Mesodermal cell (in vitro differentiated cells): ENCODE measurements at regions not wholly inside any gene's neighbourhood (a gene's known extent, or its start where the extent isn't known, plus 50 kb on each side); places are given as distances from the start of the nearest gene placed in this dataset.
"Not testable (repeated sequence)": the region's sequence is repeated elsewhere in the genome, so short reads cannot be mapped to it uniquely, and the experiment has no call there.

Experiments used
- H3K27ac ChIP-seq: 2 replicates; pipeline ENCODE4 v1.7.0; 2013; ENCODE audit warnings: mild to moderate bottlenecking, low read depth, low read length, moderate library complexity; ENCODE audit not compliant: severe bottlenecking
- H3K36me3 ChIP-seq: 2 replicates; pipeline ENCODE4 v1.7.1; 2013; ENCODE audit warnings: mild to moderate bottlenecking, low read length, moderate library complexity; ENCODE audit not compliant: control insufficient read depth, insufficient read depth
- H3K4me1 ChIP-seq: one replicate; pipeline ENCODE4 v1.7.1; 2013; ENCODE audit warnings: mild to moderate bottlenecking, low read length; ENCODE audit not compliant: insufficient read depth, control insufficient read depth, poor library complexity, severe bottlenecking
- H3K4me3 ChIP-seq: 2 replicates; pipeline ENCODE4 v1.7.0; 2013; ENCODE audit warnings: low read length, control low read depth, mild to moderate bottlenecking; ENCODE audit not compliant: insufficient read depth, poor library complexity, severe bottlenecking; ENCODE audit errors: extremely low read depth
- H3K9me3 ChIP-seq: 2 replicates; pipeline ENCODE4 v1.7.1; 2013; ENCODE audit warnings: mild to moderate bottlenecking, low read length, moderate library complexity; ENCODE audit not compliant: control insufficient read depth
- WGBS, 2 experiments: methylation state at CpG; one replicate each; pipeline ENCODE4 v1.1.5; 2013; ENCODE audit warnings: missing lambda C conversion rate in 2 of 2; ENCODE audit not compliant: insufficient coverage in 2 of 2; 5-methylcytosine and 5-hydroxymethylcytosine counted together

GRCh38 chr21:43284238-43284637 lies 115.4 kb downstream of the CRYAA start:
- H3K4me3 ChIP-seq = no peak overlapping the region

DNA sequence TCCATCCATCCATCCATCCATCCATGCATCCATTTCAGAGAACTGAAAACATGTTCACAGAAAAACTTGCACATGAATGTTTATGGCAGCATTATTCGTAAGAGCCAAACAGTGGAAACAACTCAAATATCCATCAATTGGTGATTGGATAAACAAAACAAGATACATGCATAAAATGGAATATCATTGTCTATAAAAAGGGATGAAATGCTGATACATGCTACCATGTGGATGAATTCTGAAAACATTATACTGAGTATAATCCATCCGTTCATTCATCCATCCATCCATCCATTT lies 115.1 kb downstream of the CRYAA start:
- H3K27ac ChIP-seq, H3K9me3 ChIP-seq, H3K4me1 ChIP-seq, H3K36me3 ChIP-seq, H3K4me3 ChIP-seq: not testable (repeated sequence)
- 100% methylated on average over 1 of the region's 2 CpGs; no CpG with 5 or more reads in 1 of the 2 experiments for WGBS, 2 experiments

More at GRCh38 chr21:43284238-43284637, 115.4 kb downstream of the CRYAA start:
- no peaks in the 10 kb centered on the region for H3K36me3 ChIP-seq
- H3K9me3 ChIP-seq = peaks cover 2% of the 10 kb centered on the region
- H3K4me1 ChIP-seq = peaks cover 8% of the 10 kb centered on the region
- H3K27ac ChIP-seq = no peak overlapping the region
- WGBS, 2 experiments = 89 to 92% methylated on average over 1 of the region's 1 CpG

- H3K36me3 ChIP-seq = no peaks in the 10 kb centered on the region
- H3K27ac ChIP-seq = no peak overlapping the region
- WGBS, 2 experiments = 81 to 87% methylated on average over 4 of the region's 5 CpGs
- H3K4me3 ChIP-seq = no peak overlapping the region
- H3K4me1 ChIP-seq = peaks cover 8% of the 10 kb centered on the region
- H3K9me3 ChIP-seq = no peaks in the 10 kb centered on the region
Measured at GRCh38 chr21:43283136-43283924, 114.5 kb downstream of the CRYAA start.

GRCh38 chr21:43282358-43283120 lies 113.7 kb downstream of the CRYAA start:
- Histone ChIP-seq H3K27ac (no peak overlapping the region), H3K4me1 (peaks cover 8% of the 10 kb centered on the region), H3K4me3 (no peak overlapping the region), H3K9me3 (no peaks in the 10 kb centered on the region), H3K36me3 (no peaks in the 10 kb centered on the region)
- 90 to 94% methylated on average over 21 of the region's 23 CpGs for WGBS, 2 experiments

DNA sequence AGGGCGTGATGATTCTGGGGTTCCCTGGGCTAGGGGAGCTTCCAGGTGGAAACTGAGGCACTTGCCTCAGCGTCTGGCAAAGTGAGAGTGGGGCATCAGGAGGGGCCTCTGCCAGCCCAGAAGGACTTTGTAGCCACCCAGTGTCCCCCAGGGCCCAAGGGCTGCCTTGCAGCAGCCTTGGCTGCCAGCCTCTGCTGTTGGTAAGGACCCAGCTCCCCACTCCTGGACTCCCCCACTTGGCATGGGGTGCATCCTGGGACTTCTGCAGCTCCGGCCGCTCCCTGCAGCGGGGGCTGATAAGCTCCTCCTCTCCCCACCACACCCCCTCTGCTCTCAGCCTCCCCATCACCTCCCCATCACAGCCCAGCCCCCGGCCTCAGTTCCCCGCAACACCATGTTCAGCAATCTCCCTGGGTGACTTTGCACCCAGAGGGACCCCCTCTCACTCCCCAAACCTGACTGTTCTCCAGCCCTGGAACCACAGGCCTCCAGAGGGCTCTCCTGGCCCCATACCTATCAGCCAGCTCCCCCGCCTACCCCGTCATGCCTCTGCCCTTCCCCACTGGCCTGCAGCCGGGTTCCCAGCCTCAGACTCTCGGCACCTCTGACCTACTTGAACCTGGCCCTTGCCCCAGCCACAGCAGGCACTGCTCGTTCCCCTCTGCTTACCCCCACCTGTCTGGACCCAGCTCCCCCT lies 113.0 kb downstream of the CRYAA start:
- no peak overlapping the region for H3K27ac ChIP-seq
- H3K4me1 ChIP-seq = peaks cover 2% of the 10 kb centered on the region
- no peak overlapping the region for H3K4me3 ChIP-seq
- 79 to 84% methylated on average over 9 to 11 of the region's 12 CpGs for WGBS, 2 experiments
- no peaks in the 10 kb centered on the region for H3K9me3 ChIP-seq
- H3K36me3 ChIP-seq = no peaks in the 10 kb centered on the region

DNA sequence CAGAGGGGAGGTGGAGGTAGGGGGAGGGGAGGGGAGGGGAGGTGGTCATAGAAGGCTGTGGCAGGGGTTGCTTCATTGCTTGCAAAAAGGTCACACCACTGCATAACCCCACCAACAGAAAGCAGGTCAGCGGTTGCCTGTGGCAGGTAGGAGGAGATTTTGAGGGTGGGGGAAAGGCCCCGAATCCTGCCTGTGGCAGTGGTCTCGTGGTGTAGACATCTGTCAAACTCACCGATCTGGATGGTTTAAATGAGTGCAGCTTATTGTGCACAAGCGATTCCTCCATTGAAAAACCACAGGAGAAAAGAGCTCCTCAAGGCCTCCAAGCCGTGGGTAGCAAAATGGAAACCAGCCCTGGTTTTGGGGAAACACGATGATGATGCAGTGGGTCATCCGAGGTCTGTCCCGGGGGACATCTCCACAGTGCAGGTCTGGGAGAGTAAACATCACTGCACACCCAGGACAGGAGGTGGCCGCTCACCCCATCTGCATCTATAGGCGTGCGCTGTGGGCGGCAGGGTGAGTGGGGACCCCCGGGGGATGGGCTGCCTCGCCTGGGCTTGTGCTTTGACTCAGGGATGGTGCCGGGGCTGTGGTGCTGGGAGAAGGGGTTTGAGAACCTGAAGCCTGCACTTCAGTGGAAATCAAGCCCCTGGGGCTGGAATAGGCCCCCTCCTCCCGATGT lies 112.3 kb downstream of the CRYAA start:
- H3K4me3 ChIP-seq = no peak overlapping the region
- no peaks in the 10 kb centered on the region for H3K9me3 ChIP-seq
- no peaks in the 10 kb centered on the region for H3K36me3 ChIP-seq
- H3K27ac ChIP-seq = no peak overlapping the region
- H3K4me1 ChIP-seq = no peaks in the 10 kb centered on the region
- 82 to 84% methylated on average over 13 to 16 of the region's 17 CpGs for WGBS, 2 experiments

DNA sequence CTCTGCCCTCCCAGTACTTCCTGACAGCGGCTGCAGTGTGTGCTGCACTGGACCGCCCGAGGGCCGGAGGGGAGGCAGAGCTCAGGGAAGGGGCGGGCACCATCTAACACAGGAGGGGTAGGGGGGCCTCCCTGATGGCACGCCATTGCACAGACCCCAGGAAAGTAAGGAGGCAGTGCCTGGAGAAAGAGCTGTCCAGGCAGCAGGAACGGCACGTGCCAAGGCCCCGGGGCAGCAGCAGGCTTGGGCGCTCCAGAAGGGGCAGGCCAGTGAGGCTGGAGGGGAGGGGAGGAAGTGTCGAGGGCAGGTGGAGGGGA lies 110.7 kb downstream of the CRYAA start:
- Histone ChIP-seq H3K4me1 (no peaks in the 10 kb centered on the region), H3K4me3 (no peak overlapping the region), H3K27ac (no peak overlapping the region), H3K9me3 (no peaks in the 10 kb centered on the region), H3K36me3 (no peaks in the 10 kb centered on the region)
- 94% methylated on average over 5 to 8 of the region's 11 CpGs for WGBS, 2 experiments

DNA sequence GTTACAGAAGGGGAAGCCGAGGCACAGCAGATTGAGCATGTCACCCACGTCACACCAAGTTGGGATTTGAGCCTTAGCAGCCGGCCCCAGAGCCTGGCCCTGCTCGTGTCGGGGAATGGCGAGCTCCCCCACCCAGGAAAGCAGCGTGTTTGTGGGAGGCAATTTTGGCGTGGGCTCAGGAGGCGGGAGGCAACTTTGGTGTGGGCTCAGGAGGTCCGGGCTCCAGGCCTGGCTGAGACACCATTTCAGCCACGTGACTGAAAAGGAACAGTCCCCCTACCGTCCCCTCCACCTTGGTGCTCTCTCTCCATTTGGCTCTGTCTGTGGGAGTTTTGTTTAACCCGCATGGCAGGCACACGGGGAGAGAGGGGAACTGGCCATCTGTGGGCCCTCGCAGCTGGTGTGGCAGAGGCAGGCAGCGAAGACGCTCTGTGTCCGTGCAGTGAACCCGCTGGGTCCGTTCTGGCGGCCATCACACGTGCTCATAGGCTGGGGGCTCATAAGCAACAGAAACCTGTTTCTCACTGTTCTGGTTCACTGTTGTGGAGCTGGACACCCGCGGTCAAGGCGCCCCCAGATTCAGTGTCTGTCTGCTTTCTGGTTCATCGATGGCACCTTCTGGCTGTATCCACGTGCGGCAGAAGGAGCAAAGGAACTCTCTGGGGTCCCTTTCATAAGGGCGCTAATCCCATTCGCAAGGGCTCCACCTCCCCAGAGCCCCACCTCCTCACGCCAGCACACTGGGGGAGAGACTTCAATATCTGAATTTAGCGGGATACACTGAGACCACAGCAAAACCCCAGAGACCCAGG lies 110.2 kb downstream of the CRYAA start:
- WGBS, 2 experiments = 86 to 89% methylated on average over 25 to 26 of the region's 32 CpGs
- Histone ChIP-seq H3K4me3 (no peak overlapping the region), H3K27ac (no peak overlapping the region), H3K4me1 (no peaks in the 10 kb centered on the region), H3K9me3 (no peaks in the 10 kb centered on the region), H3K36me3 (no peaks in the 10 kb centered on the region)

- Histone ChIP-seq H3K4me1 (no peaks in the 10 kb centered on the region), H3K9me3 (no peaks in the 10 kb centered on the region), H3K36me3 (no peaks in the 10 kb centered on the region), H3K27ac (no peak overlapping the region), H3K4me3 (no peak overlapping the region)
- 71 to 82% methylated on average over 7 to 9 of the region's 12 CpGs for WGBS, 2 experiments
Measured at GRCh38 chr21:43278359-43278758, 109.6 kb downstream of the CRYAA start.
